Heart right ventricle (tissue), 16 donors: ENCODE measurements at regions not wholly inside any gene's neighbourhood (a gene's known extent, or its start where the extent isn't known, plus 50 kb on each side); places are given as distances from the start of the nearest gene placed in this dataset.

ENCODE experiments used
- ATAC-seq, 8 donors: fragments of 200-7000 bp; cut with Tn5 transposase; one replicate each; pipeline ENCODE4 v1.9.1; 2020; ENCODE audit warnings: mild to moderate bottlenecking in 8 of 8, moderate library complexity in 8 of 8, moderate number of reproducible peaks in 1 of 8
- DNase-seq, 2 donors: peaks; one replicate each; pipeline ENCODE4 v3.0.0-alpha.2; 2020
- H3K27ac ChIP-seq, 10 donors: fragments of 200-600 bp; sonication (generic) in 2 of 10; one replicate each; pipeline versions ENCODE4 v1.5.0 to v1.8.0; 2020 to 2022; ENCODE audit warnings: mild to moderate bottlenecking in 3 of 10
- H3K27me3 ChIP-seq, 7 donors: fragments of 200-600 bp; one replicate each; pipeline ENCODE4 v1.8.0; 2021 to 2022; ENCODE audit warnings: mild to moderate bottlenecking in 2 of 7
- H3K36me3 ChIP-seq, 9 donors: fragments of 200-600 bp; sonication (generic) in 1 of 9; one replicate each; pipeline versions ENCODE4 v1.5.0 to v1.8.0; 2020 to 2022; ENCODE audit warnings: mild to moderate bottlenecking in 2 of 9
- H3K4me1 ChIP-seq, 9 donors: fragments of 200-600 bp; sonication (generic) in 1 of 9; one replicate each; pipeline versions ENCODE4 v1.5.0 to v1.8.0; 2020 to 2022; ENCODE audit warnings: mild to moderate bottlenecking in 4 of 9
- H3K4me3 ChIP-seq, 10 donors: fragments of 200-600 bp; sonication (generic) in 2 of 10; one replicate each; pipeline versions ENCODE4 v1.5.0 to v1.8.0; 2020 to 2022; ENCODE audit warnings: mild to moderate bottlenecking in 7 of 10, moderate library complexity in 2 of 10
- H3K9me3 ChIP-seq, 11 donors: fragments of 200-600 bp in 10 of 11; sonication (generic) in 2 of 11; one replicate each; pipeline versions ENCODE4 v1.5.0 to v1.8.0; 2013 to 2022; ENCODE audit warnings: mild to moderate bottlenecking in 2 of 11, control low read depth in 1 of 11, moderate library complexity in 1 of 11
- CTCF ChIP-seq, 9 donors: fragments of 200-600 bp; sonication (generic) in 2 of 9; IDR thresholded peaks; one replicate each; pipeline versions ENCODE4 v1.5.0 to v1.8.0; 2021 to 2022; ENCODE audit warnings: antibody characterized with exemption in 9 of 9, mild to moderate bottlenecking in 5 of 9, moderate library complexity in 1 of 9
- WGBS, 2 donors: extraction: QIAGEN DNeasy Blood & Tissue Kit; methylation state at CpG; one replicate each; pipeline ENCODE4 v1.1.7; 2013; ENCODE audit warnings: inconsistent platforms in 1 of 2; 5-methylcytosine and 5-hydroxymethylcytosine counted together
- intact Hi-C, 10 donors: fragments of 100-400 bp; cut with DNase I; formaldehyde crosslinking; loops; one replicate each; pipeline versions ENCODE4 v1.11.1 to v1.14.2; 2022
- donor health status: Arrhythmogenic right ventricular cardiomyopathy.
- donor health status: ischemic (EF 13 %, LVEDD 7.1; RV severe dilation, severe dysfunction).
- donor health status: healthy with polysubstance abuse.
- donor health status: DM: no; HTN: yes; CAD: no.
- donor health status: DM: no; HTN: no; CAD: no.
- donor health status: ischemic (EF 25% LVEDD 6.9; RV normal size, moderate dysfunction).
- donor health status: ischemic (EF 25% LVEDD 5.7; RV mildly dilated, moderate dysfunction).
- donor health status: healthy.
- donor health status: DM: yes; HTN: yes; CAD: no.
- donor health status: Ischemic cardiomyopathy.
- donor health status: ischemic (EF 35%, LVEDD 5.7; RV mildly dilated, moderate dysfunction).
- donor health status: nonischemic (EF 11% LVEDD 7.7; RV severe dilation, severe dysfunction).
- donor health status: DM: yes; HTN: yes; CAD: no.
- donor health status: PGD.
- donor health status: ischemic (EF 29% LVEDD 5.4; RV normal size, mild dysfunction).
- donor health status: nonischemic (EF 23%, LVEDD 6.1; RV moderate dilation, normal function).

GRCh38 chr6:100262086-100262485, 202.6 kb downstream of the SIM1 start:
- H3K4me1 ChIP-seq: no peaks in the 10 kb centered on the region
- H3K36me3 ChIP-seq: no peaks in the 10 kb centered on the region
- H3K27ac ChIP-seq: no peak overlapping the region
- H3K27me3 ChIP-seq: peaks cover 0 to 6% (median 0%) of the 10 kb centered on the region in 7 donors
- no peak overlapping the region for H3K4me3 ChIP-seq
- no peaks in the 10 kb centered on the region for H3K9me3 ChIP-seq
- no peak for DNase-seq
- 89 to 92% methylated on average over 4 of the region's 4 CpGs for WGBS, 2 donors
- intact Hi-C loops: no loop called here
- no peak for ATAC-seq
- no peak for TF ChIP-seq CTCF (IDR thresholded peaks at IDR 0.05)

GRCh38 chr6:100261486-100261885, 203.2 kb downstream of the SIM1 start:
- Histone ChIP-seq H3K4me1 (no peaks in the 10 kb centered on the region), H3K27ac (no peak overlapping the region), H3K9me3 (no peaks in the 10 kb centered on the region), H3K4me3 (no peak overlapping the region), H3K27me3 (peaks cover 0 to 6% (median 0%) of the 10 kb centered on the region in 7 donors), H3K36me3 (no peaks in the 10 kb centered on the region)
- 86 to 92% methylated on average over 2 of the region's 2 CpGs for WGBS, 2 donors
- TF ChIP-seq CTCF (IDR thresholded peaks at IDR 0.05): no peak
- intact Hi-C loops: no loop called here
- DNase-seq (no peak), ATAC-seq (no peak)

- Histone ChIP-seq H3K27ac (no peak overlapping the region), H3K4me3 (no peak overlapping the region), H3K9me3 (no peaks in the 10 kb centered on the region), H3K27me3 (peaks cover 0 to 6% (median 0%) of the 10 kb centered on the region in 7 donors), H3K36me3 (no peaks in the 10 kb centered on the region), H3K4me1 (no peaks in the 10 kb centered on the region)
- no peak for ATAC-seq
- intact Hi-C loops: no loop called here
- no peak for TF ChIP-seq CTCF (IDR thresholded peaks at IDR 0.05)
- no peak for DNase-seq
These were observed 204.1 kb downstream of the SIM1 start for GRCh38 chr6:100260584-100260983.

GRCh38 chr6:100259865-100260264, 204.9 kb downstream of the SIM1 start:
- Histone ChIP-seq H3K4me3 (no peak overlapping the region), H3K36me3 (no peaks in the 10 kb centered on the region), H3K4me1 (no peaks in the 10 kb centered on the region), H3K27me3 (peaks cover 0 to 6% (median 0%) of the 10 kb centered on the region in 7 donors), H3K9me3 (no peaks in the 10 kb centered on the region), H3K27ac (no peak overlapping the region)
- no peak for DNase-seq
- TF ChIP-seq CTCF (IDR thresholded peaks at IDR 0.05): no peak
- intact Hi-C loops: no loop called here
- 63 to 66% methylated on average over 3 of the region's 3 CpGs for WGBS, 2 donors
- no peak for ATAC-seq

- DNase-seq (no peak), ATAC-seq (no peak)
- Histone ChIP-seq H3K36me3 (no peaks in the 10 kb centered on the region), H3K27ac (no peak overlapping the region), H3K4me1 (no peaks in the 10 kb centered on the region), H3K27me3 (peaks cover 0 to 6% (median 0%) of the 10 kb centered on the region in 7 donors), H3K9me3 (no peaks in the 10 kb centered on the region), H3K4me3 (no peak overlapping the region)
- intact Hi-C loops: no loop called here
- TF ChIP-seq CTCF (IDR thresholded peaks at IDR 0.05): no peak
- WGBS, 2 donors: 72 to 78% methylated on average over 2 of the region's 2 CpGs
These were observed 206.0 kb downstream of the SIM1 start for GRCh38 chr6:100258752-100259151.
